OCI-LY1 (cell line): ENCODE measurements at regions not wholly inside any gene's neighbourhood (a gene's known extent, or its start where the extent isn't known, plus 50 kb on each side); places are given as distances from the start of the nearest gene placed in this dataset.
"Not testable (repeated sequence)": the region's sequence is repeated elsewhere in the genome, so short reads cannot be mapped to it uniquely, and the experiment has no call there.

Experiments
- H2AFZ ChIP-seq: fragments of 200-600 bp; sonication (generic), shearing (Covaris generic); 2 replicates; pipeline ENCODE4 v1.6.0; 2014; ENCODE audit warnings: antibody characterized with exemption, mild to moderate bottlenecking, low read length
- H3F3A ChIP-seq: fragments of 200-600 bp; sonication (generic), shearing (Covaris generic); 2 replicates; pipeline ENCODE4 v1.6.0; 2014; ENCODE audit warnings: mild to moderate bottlenecking, antibody characterized with exemption, low read length, moderate library complexity; ENCODE audit not compliant: insufficient read depth
- H3K27ac ChIP-seq: fragments of 200-600 bp; sonication (generic); 2 replicates; pipeline ENCODE4 v1.5.1; 2014; ENCODE audit warnings: low read length, mixed run types, mild to moderate bottlenecking, low read depth; ENCODE audit not compliant: poor library complexity, severe bottlenecking
- H3K27me3 ChIP-seq: fragments of 200-600 bp; sonication (generic); 2 replicates; pipeline ENCODE4 v1.6.0; 2014; ENCODE audit warnings: antibody characterized with exemption, mild to moderate bottlenecking, low read length, moderate library complexity; ENCODE audit not compliant: insufficient read depth
- H3K36me3 ChIP-seq: fragments of 200-600 bp; sonication (generic); 2 replicates; pipeline ENCODE4 v1.6.1; 2014; ENCODE audit warnings: mild to moderate bottlenecking, antibody characterized with exemption, low read length, moderate library complexity, mixed read lengths; ENCODE audit not compliant: insufficient read depth
- H3K4me1 ChIP-seq: fragments of 200-600 bp; sonication (generic); 2 replicates; pipeline ENCODE4 v1.5.1; 2014; ENCODE audit warnings: mild to moderate bottlenecking, low read length, moderate library complexity; ENCODE audit not compliant: insufficient read depth, severe bottlenecking
- H3K4me2 ChIP-seq: fragments of 200-600 bp; sonication (generic), shearing (Covaris generic); 2 replicates; pipeline ENCODE4 v1.6.1; 2014; ENCODE audit warnings: low read length
- H3K4me3 ChIP-seq: fragments of 200-600 bp; sonication (generic); 2 replicates; pipeline ENCODE4 v1.5.1; 2014; ENCODE audit warnings: low read length, low read depth, mild to moderate bottlenecking, mixed read lengths; ENCODE audit not compliant: poor library complexity, severe bottlenecking
- H3K79me2 ChIP-seq: fragments of 200-600 bp; shearing (Covaris generic); 2 replicates; pipeline ENCODE4 v1.6.1; 2016; ENCODE audit warnings: mixed run types, low read length, mixed read lengths; ENCODE audit not compliant: insufficient read depth
- H3K9ac ChIP-seq: fragments of 200-600 bp; sonication (generic), shearing (Covaris generic); 2 replicates; pipeline ENCODE4 v1.6.1; 2014; ENCODE audit warnings: mild to moderate bottlenecking, low read length, mixed read lengths
- H3K9me2 ChIP-seq: fragments of 200-600 bp; sonication (generic), shearing (Covaris generic); 2 replicates; pipeline ENCODE4 v1.6.1; 2014; ENCODE audit warnings: low read depth, mild to moderate bottlenecking, low read length, mixed read lengths
- H3K9me3 ChIP-seq: fragments of 200-600 bp; shearing (Covaris generic); 2 replicates; pipeline ENCODE4 v1.6.1; 2014; ENCODE audit warnings: low read length, mixed read lengths
- H4K20me1 ChIP-seq: fragments of 200-600 bp; sonication (generic), shearing (Covaris generic); 2 replicates; pipeline ENCODE4 v1.6.0; 2016; ENCODE audit warnings: mild to moderate bottlenecking, low read length; ENCODE audit not compliant: insufficient read depth
- EZH2 ChIP-seq: fragments of 200-600 bp; sonication (generic), shearing (Covaris generic); IDR thresholded peaks from 2 replicates; pipeline ENCODE4 v1.8.0; 2017; ENCODE audit warnings: borderline replicate concordance, mixed run types, mild to moderate bottlenecking, antibody characterized with exemption, low read length, moderate library complexity, mixed read lengths
- TF ChIP-seq, protein P1 (sequence below): fragments of 200-600 bp; sonication (generic), shearing (Covaris generic); IDR thresholded peaks from 2 replicates; pipeline ENCODE4 v1.5.1; 2017; ENCODE audit warnings: mild to moderate bottlenecking, antibody characterized with exemption, low read length, moderate library complexity, mixed read lengths

DNA sequence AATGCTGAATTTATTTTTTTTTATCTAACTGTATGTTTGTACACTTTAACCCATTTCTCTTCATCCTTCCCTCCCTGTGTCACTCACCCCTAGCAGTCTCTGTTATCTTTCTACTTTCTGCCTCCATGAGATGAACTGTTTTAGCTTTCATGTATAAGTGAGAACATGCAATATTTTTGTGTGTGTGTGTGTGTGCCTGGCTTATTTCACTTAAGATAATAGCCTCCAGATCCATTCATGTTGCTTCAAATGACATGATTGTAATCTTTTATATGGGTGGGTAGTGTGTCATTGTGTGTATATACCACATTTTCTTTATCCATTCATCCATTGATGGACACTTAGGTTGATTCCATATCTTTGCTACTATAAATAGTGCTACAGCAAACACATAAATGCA, 1023.9 kb downstream of the TLE1 start:
- Histone ChIP-seq H4K20me1 (no peaks in the 10 kb centered on the region), H3K9ac (no peak overlapping the region), H3K9me3 (no peaks in the 10 kb centered on the region), H3K4me1 (no peaks in the 10 kb centered on the region), H3K9me2 (no peaks in the 10 kb centered on the region), H2AFZ (no peak overlapping the region), H3F3A (no peaks in the 10 kb centered on the region), H3K36me3 (no peaks in the 10 kb centered on the region), H3K27ac (no peak overlapping the region), H3K4me3 (no peak overlapping the region), H3K4me2 (no peak overlapping the region), H3K79me2 (no peaks in the 10 kb centered on the region), H3K27me3 (no peaks in the 10 kb centered on the region)
- TF ChIP-seq EZH2, result no peak
- TF ChIP-seq, protein P1, sequence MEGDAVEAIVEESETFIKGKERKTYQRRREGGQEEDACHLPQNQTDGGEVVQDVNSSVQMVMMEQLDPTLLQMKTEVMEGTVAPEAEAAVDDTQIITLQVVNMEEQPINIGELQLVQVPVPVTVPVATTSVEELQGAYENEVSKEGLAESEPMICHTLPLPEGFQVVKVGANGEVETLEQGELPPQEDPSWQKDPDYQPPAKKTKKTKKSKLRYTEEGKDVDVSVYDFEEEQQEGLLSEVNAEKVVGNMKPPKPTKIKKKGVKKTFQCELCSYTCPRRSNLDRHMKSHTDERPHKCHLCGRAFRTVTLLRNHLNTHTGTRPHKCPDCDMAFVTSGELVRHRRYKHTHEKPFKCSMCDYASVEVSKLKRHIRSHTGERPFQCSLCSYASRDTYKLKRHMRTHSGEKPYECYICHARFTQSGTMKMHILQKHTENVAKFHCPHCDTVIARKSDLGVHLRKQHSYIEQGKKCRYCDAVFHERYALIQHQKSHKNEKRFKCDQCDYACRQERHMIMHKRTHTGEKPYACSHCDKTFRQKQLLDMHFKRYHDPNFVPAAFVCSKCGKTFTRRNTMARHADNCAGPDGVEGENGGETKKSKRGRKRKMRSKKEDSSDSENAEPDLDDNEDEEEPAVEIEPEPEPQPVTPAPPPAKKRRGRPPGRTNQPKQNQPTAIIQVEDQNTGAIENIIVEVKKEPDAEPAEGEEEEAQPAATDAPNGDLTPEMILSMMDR, result no peak

DNA sequence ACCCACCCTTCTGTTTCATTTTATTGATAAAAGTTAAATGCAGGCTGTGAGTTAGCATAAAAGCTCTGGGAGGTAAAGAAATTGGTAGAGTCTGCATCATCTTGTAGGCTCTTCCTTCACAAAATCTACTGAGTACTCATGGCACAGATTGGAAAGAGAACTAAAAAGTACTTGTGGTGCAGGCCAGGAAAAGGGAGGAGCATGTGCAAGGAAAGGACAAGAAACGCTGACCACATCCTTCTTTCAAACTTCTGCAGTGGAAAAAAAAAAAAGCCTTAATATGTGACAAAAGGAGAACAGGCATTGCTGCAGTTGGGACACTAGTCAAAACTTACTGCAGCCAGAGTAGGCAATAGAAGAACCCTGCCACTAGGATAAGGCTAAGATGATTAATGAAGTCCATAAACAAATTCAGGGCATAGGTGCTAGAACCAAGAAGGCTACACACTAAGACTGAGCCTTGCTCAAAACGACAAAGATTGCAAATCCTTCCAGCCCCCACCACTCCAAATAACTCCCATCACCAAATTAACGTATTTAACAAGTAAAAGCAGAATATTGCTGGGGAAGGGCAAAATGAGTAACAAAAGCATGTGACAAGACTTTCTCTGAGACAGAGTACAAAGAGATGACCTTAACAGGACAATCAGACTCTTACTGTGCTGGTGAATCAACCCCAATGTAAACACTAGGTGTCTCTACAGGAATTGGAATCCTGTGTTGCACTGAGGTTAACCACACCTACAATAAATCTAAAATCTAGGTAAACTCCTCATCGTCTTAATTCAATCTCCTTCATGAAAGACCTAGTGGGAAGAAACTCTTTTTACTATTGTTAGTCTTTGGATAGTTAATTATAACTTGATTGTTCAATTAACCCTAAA, 1024.8 kb downstream of the TLE1 start:
- Histone ChIP-seq H3K27me3 (no peaks in the 10 kb centered on the region), H4K20me1 (no peaks in the 10 kb centered on the region), H3K4me2 (no peak overlapping the region), H3K4me3 (no peak overlapping the region), H3K4me1 (no peaks in the 10 kb centered on the region), H3K36me3 (no peaks in the 10 kb centered on the region), H2AFZ (no peak overlapping the region), H3K27ac (no peak overlapping the region), H3K9me2 (no peaks in the 10 kb centered on the region), H3K9ac (no peak overlapping the region), H3K9me3 (no peaks in the 10 kb centered on the region), H3K79me2 (no peaks in the 10 kb centered on the region), H3F3A (no peaks in the 10 kb centered on the region)
- TF ChIP-seq, protein P1, result no peak; the same call in 1 of the 2 replicates
- TF ChIP-seq EZH2, result no peak

DNA sequence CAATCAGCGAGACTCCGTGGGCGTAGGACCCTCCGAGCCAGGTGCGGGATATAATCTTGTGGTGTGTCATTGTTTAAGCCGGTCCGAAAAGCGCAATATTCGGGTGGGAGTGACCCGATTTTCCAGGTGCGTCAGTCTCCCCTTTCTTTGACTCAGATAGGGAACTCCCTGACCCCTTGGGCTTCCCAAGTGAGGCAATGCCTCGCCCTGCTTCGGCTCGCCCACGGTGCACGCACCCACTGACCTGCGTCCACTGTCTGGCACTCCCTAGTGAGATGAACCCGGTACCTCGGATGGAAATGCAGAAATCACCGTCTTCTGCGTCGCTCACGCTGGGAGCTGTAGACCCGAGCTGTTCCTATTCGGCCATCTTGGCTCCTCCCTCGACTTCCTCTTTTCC, 1029.6 kb downstream of the TLE1 start:
- not testable (repeated sequence) for H3K9ac ChIP-seq, H3K4me3 ChIP-seq, H3F3A ChIP-seq, H3K79me2 ChIP-seq, H3K9me3 ChIP-seq, H2AFZ ChIP-seq, H3K4me2 ChIP-seq, H3K27ac ChIP-seq, H3K36me3 ChIP-seq, H3K27me3 ChIP-seq, H3K9me2 ChIP-seq, H3K4me1 ChIP-seq, H4K20me1 ChIP-seq

DNA sequence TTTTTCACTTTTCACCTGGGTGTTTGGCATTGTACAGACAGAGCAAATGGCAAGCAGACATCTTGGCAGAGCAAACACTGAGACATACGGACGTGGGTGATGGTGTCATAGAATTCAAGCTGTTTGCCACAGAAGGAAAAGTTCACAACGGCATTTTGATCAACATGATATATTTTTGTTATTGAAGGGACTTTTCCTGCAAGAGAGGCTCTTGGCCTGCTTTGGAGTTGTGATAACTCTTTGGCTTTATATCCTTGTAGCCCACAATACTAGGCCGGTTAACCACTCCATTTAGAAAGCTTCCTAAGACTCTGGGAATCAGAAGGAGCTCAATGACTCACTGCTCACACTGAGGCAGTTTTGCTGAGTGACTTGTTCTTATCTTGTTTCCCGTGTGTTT, 1038.3 kb downstream of the TLE1 start:
- no peak overlapping the region for H3K4me3 ChIP-seq
- no peak overlapping the region for H3K9ac ChIP-seq
- H3K27me3 ChIP-seq, result no peaks in the 10 kb centered on the region
- no peak overlapping the region for H3K4me2 ChIP-seq
- H3K36me3 ChIP-seq, result no peaks in the 10 kb centered on the region
- H3K9me3 ChIP-seq, result no peaks in the 10 kb centered on the region
- H3K4me1 ChIP-seq, result no peaks in the 10 kb centered on the region
- TF ChIP-seq EZH2, result no peak
- TF ChIP-seq, protein P1, result no peak
- H4K20me1 ChIP-seq, result no peaks in the 10 kb centered on the region
- H3K9me2 ChIP-seq, result no peaks in the 10 kb centered on the region
- H2AFZ ChIP-seq, result no peak overlapping the region
- H3F3A ChIP-seq, result no peaks in the 10 kb centered on the region
- H3K27ac ChIP-seq, result no peak overlapping the region
- H3K79me2 ChIP-seq, result no peaks in the 10 kb centered on the region
